ENCODE measurements at regions not wholly inside any gene's neighbourhood (a gene's known extent, or its start where the extent isn't known, plus 50 kb on each side); places are given as distances from the start of the nearest gene placed in this dataset.

DNA sequence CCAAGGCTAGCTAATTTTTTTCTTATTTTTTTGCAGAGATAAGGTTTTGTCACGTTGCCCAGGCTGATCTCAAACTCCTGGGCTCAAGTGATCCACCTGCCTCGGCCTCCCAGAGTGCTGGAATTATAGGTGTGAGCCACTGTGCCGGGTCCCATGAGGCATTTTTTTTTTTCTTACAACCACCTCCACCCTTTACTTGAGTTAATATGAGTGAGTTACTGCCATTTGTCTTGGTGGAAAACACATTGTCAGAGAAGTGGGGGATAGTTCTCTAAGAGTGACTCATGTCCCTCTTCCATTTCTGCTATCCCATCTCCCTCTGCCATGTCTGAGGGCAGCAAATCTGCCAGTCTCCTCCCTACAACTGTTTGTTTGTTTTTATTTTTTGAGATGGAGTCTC lies 163.4 kb upstream of the CLINT1 start (continued):
- no peak for TF ChIP-seq SMAD1 (IDR thresholded peaks at IDR 0.05; ENCODE audit: low read depth, partially characterized antibody)

- DNase-seq (ENCODE audit: low read depth, low spot score) (no peak), FAIRE-seq (no peak), ATAC-seq (no peak)
- WGBS (ENCODE audit: insufficient coverage, insufficient replicate concordance, low lambda C conversion rate, missing lambda C conversion rate) = 36% methylated on average over 3 of the region's 5 CpGs
- ChIA-PET CTCF (interaction anchor here (1.2 kb wide), 1 partner anchor 1086 kb away, joined by 6 read pairs; no protein-coding TSS in a partner anchor), SMC1A (ENCODE audit: uncharacterized antibody, unreplicated experiment) (no interaction called here), RAD21 (ENCODE audit: unreplicated experiment) (no interaction called here), POLR2A (interaction anchor here (0.9 kb wide), 1 partner anchor 9 kb away, joined by 3 read pairs; no protein-coding TSS in a partner anchor)
- Histone ChIP-seq H3K4me3 (no peak overlapping the region), H4K20me1 (ENCODE audit: control insufficient read depth, insufficient read depth) (no peaks in the 10 kb centered on the region), H2AFZ (ENCODE audit: control insufficient read depth, low read depth, low read length) (no peak overlapping the region), H3K9me3 (replicated peaks; ENCODE audit: control insufficient read depth, insufficient read depth, low read length) (no peaks in the 10 kb centered on the region), H3K79me2 (ENCODE audit: control insufficient read depth, insufficient read depth, low read length) (no peaks in the 10 kb centered on the region), H3K36me3 (ENCODE audit: control insufficient read depth in 2 of 2, insufficient read depth in 2 of 2, low read length in 1 of 2) (no peaks in the 10 kb centered on the region), H3K4me1 (ENCODE audit: control insufficient read depth, insufficient read depth, low read length) (no peaks in the 10 kb centered on the region), H3K9ac (ENCODE audit: control insufficient read depth, insufficient read depth, low read length) (no peak overlapping the region), H3K4me2 (ENCODE audit: control insufficient read depth, insufficient read depth) (no peak overlapping the region), H3K27ac (ENCODE audit: control insufficient read depth, insufficient read depth) (no peak overlapping the region), H3K27me3 (replicated peaks in 1 of 2; ENCODE audit: control insufficient read depth in 2 of 2, insufficient read depth in 2 of 2, low read length in 1 of 2) (peaks cover 0 to 2% of the 10 kb centered on the region in 2 experiments; a peak in 2 of 4 replicates)
- no TSS peak for BruUV-seq (replicated peaks)
- intact Hi-C loops (cut with micrococcal nuclease; ENCODE audit: unreplicated experiment) (no loop called here), in situ Hi-C loops (cut with MboI) (no loop called here)
- TF ChIP-seq CBX3 (IDR thresholded peaks at IDR 0.05; ENCODE audit: borderline replicate concordance, low read depth) (no peak), IKZF2 (IDR thresholded peaks at IDR 0.05) (no peak), YBX1 (IDR thresholded peaks at IDR 0.05) (no peak), KAT2A (conservative IDR thresholded peaks at IDR 0.05; ENCODE audit: control insufficient read depth, low read depth, low read length) (no peak), JUND (IDR thresholded peaks at IDR 0.05; ENCODE audit: low read depth, low read length) (no peak), POLR2AphosphoS5 (IDR thresholded peaks at IDR 0.05; ENCODE audit: low read length) (no peak), IRF5 (IDR thresholded peaks at IDR 0.05; ENCODE audit: borderline replicate concordance) (no peak), SUPT20H (IDR thresholded peaks at IDR 0.05; ENCODE audit: borderline replicate concordance, control insufficient read depth, low read depth, low read length) (no peak), EGR1 (IDR thresholded peaks at IDR 0.05; ENCODE audit: borderline replicate concordance in 1 of 2, low read depth in 2 of 2, low read length in 2 of 2) (no peak), ETV6 (conservative IDR thresholded peaks at IDR 0.05 in 1 of 2, IDR thresholded peaks at IDR 0.05 in 1 of 2; ENCODE audit: borderline replicate concordance in 1 of 2, low read depth in 1 of 2) (no peak), ZZZ3 (IDR thresholded peaks at IDR 0.05; ENCODE audit: control insufficient read depth, insufficient read length, low read depth) (no peak), POLR2AphosphoS2 (IDR thresholded peaks at IDR 0.05; ENCODE audit: low read depth, low read length) (no peak), MEF2A (IDR thresholded peaks at IDR 0.05; ENCODE audit: insufficient read depth, low read depth, low read length) (no peak), BHLHE40 (IDR thresholded peaks at IDR 0.05; ENCODE audit: borderline replicate concordance in 1 of 2, low read depth in 2 of 2, low read length in 1 of 2) (no peak), BACH1 (IDR thresholded peaks at IDR 0.05; ENCODE audit: borderline replicate concordance) (no peak), BMI1 (IDR thresholded peaks at IDR 0.05; ENCODE audit: borderline replicate concordance) (no peak), SUZ12 (IDR thresholded peaks at IDR 0.05; ENCODE audit: unreplicated experiment) (no peak)
- TF ChIP-seq, protein P1, sequence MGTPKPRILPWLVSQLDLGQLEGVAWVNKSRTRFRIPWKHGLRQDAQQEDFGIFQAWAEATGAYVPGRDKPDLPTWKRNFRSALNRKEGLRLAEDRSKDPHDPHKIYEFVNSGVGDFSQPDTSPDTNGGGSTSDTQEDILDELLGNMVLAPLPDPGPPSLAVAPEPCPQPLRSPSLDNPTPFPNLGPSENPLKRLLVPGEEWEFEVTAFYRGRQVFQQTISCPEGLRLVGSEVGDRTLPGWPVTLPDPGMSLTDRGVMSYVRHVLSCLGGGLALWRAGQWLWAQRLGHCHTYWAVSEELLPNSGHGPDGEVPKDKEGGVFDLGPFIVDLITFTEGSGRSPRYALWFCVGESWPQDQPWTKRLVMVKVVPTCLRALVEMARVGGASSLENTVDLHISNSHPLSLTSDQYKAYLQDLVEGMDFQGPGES (IDR thresholded peaks at IDR 0.05) = no peak
These were observed 161.8 kb upstream of the CLINT1 start for GRCh38 chr5:158020555-158021418.
